GM12865 (cell line): ENCODE measurements at regions not wholly inside any gene's neighbourhood (a gene's known extent, or its start where the extent isn't known, plus 50 kb on each side); places are given as distances from the start of the nearest gene placed in this dataset.

Experiments used
- DNase-seq: peaks from one replicate; pipeline ENCODE4 v3.0.0; 2010; ENCODE audit warnings: low read depth
- H3K4me3 ChIP-seq: 2 replicates; pipeline ENCODE4 v1.5.1; 2011; ENCODE audit warnings: mild to moderate bottlenecking, low read depth, low read length, control low read depth
- CTCF ChIP-seq: IDR thresholded peaks from 2 replicates; pipeline ENCODE4 v1.5.1; 2011; ENCODE audit warnings: low read length, control low read depth, low read depth, inconsistent platforms; ENCODE audit not compliant: insufficient read depth; ENCODE audit errors: missing control alignments

- TF ChIP-seq CTCF: no peak
- H3K4me3 ChIP-seq: no peak overlapping the region
- peak; percentile 32 for DNase-seq
Observed at GRCh38 chr1:184919892-184920291, 54.4 kb downstream of the NIBAN1 start.

GRCh38 chr1:184915463-184916090 is 58.7 kb downstream of the NIBAN1 start:
- DNase-seq: no peak
- H3K4me3 ChIP-seq: no peak overlapping the region
- no peak for TF ChIP-seq CTCF

DNA sequence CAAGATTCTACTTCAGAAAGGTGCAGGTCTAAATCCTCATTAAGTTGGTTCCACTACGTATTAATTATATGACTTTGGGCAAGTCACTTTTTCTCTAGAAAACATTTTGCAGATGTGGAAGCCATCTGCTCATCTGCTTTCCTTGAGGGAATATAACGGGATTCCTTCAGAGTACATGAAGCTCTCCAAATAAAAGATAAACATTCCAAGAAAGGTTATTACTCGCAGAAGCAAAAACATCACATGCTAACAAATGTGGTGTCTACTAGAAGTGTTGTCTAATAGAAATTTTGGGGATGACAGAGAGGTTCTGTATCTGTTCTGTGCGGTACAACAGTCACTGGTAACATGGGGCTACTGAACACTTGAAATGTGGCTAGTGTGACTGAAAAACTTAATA is 60.2 kb downstream of the NIBAN1 start:
- H3K4me3 ChIP-seq: no peak overlapping the region
- no peak for TF ChIP-seq CTCF
- DNase-seq: no peak

GRCh38 chr1:184912392-184912791 is 61.9 kb downstream of the NIBAN1 start:
- no peak for TF ChIP-seq CTCF
- no peak overlapping the region for H3K4me3 ChIP-seq
- DNase-seq: no peak

GRCh38 chr1:184911830-184912229 is 62.5 kb downstream of the NIBAN1 start:
- no peak overlapping the region for H3K4me3 ChIP-seq
- no peak for TF ChIP-seq CTCF
- DNase-seq: no peak

DNA sequence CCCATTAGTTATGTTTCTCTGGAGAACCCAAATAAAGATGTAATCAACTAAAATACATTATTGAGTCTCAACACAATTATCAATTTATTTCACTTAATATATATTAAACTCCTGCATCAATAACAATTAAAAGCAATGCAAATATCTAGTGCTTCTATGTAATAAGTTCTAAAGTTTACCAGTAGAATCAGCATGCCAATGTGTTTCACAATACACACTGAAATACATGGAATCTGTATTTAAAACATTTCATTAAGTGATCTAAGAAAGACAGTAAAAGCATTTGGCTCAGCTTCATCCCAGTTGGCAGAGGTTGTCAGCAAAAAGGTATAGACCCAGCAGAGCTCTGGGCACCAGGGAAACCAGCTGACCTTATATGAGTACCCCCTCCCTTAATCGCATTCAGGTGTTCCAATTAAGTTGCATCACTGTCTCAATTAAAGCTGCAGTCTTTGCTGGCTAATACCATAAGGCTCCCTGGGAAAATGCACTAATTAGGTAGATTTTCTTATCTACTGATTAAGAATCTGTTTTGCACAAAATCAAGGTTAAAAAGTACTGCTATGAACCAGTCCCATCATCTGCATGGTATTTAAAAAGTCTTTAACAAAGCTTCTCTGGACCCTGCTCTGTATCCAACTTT is 63.1 kb downstream of the NIBAN1 start:
- TF ChIP-seq CTCF: no peak
- no peak for DNase-seq

DNA sequence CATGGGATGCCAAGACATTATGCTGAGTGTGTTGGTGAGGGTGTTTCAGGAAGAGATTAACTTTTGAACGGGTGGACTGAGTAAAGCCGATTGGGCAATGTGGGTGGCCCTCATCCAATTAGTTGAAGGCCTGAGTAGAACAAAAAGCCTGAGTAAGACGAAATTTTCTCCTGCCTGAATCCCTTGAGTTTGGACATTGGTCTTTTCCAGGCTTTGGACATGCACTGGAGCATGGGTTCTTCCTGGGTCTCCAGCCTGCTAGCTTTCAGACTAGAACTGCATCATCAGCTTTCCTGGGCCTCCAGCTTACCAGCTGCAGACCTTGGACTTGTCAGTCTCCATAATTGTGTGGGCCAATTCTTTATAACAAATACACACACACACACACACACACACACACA is 63.6 kb downstream of the NIBAN1 start:
- no peak for DNase-seq
- no peak overlapping the region for H3K4me3 ChIP-seq
- TF ChIP-seq CTCF: no peak

More for the DNA sequence above, 63.1 kb downstream of the NIBAN1 start:
- no peak overlapping the region for H3K4me3 ChIP-seq
